ENCODE measurements at regions not wholly inside any gene's neighbourhood (a gene's known extent, or its start where the extent isn't known, plus 50 kb on each side); places are given as distances from the start of the nearest gene placed in this dataset.
"Not testable (repeated sequence)": the region's sequence is repeated elsewhere in the genome, so short reads cannot be mapped to it uniquely, and the experiment has no call there.

DNA sequence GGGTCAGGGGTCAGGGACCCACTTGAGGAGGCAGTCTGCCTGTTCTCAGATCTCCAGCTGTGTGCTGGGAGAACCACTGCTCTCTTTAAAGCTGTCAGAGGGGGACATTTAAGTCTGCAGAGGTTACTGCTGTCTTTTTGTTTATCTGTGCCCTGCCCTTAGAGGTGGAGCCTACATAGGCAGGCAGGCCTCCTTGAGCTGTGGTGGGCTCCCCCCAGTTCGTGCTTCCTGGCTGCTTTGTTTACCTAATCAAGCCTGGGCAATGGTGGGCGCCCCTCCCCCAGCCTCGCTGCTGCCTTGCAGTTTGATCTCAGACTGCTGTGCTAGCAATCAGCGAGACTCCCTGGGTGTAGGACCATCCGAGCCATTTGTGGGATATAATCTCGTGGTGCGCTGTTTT lies 830.5 kb upstream of the ANO3 start:
- TF ChIP-seq, protein P1, sequence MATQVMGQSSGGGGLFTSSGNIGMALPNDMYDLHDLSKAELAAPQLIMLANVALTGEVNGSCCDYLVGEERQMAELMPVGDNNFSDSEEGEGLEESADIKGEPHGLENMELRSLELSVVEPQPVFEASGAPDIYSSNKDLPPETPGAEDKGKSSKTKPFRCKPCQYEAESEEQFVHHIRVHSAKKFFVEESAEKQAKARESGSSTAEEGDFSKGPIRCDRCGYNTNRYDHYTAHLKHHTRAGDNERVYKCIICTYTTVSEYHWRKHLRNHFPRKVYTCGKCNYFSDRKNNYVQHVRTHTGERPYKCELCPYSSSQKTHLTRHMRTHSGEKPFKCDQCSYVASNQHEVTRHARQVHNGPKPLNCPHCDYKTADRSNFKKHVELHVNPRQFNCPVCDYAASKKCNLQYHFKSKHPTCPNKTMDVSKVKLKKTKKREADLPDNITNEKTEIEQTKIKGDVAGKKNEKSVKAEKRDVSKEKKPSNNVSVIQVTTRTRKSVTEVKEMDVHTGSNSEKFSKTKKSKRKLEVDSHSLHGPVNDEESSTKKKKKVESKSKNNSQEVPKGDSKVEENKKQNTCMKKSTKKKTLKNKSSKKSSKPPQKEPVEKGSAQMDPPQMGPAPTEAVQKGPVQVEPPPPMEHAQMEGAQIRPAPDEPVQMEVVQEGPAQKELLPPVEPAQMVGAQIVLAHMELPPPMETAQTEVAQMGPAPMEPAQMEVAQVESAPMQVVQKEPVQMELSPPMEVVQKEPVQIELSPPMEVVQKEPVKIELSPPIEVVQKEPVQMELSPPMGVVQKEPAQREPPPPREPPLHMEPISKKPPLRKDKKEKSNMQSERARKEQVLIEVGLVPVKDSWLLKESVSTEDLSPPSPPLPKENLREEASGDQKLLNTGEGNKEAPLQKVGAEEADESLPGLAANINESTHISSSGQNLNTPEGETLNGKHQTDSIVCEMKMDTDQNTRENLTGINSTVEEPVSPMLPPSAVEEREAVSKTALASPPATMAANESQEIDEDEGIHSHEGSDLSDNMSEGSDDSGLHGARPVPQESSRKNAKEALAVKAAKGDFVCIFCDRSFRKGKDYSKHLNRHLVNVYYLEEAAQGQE (IDR thresholded peaks at IDR 0.05; ENCODE audit: low read depth, low read length), result not testable (repeated sequence)
- TF ChIP-seq, protein P2, sequence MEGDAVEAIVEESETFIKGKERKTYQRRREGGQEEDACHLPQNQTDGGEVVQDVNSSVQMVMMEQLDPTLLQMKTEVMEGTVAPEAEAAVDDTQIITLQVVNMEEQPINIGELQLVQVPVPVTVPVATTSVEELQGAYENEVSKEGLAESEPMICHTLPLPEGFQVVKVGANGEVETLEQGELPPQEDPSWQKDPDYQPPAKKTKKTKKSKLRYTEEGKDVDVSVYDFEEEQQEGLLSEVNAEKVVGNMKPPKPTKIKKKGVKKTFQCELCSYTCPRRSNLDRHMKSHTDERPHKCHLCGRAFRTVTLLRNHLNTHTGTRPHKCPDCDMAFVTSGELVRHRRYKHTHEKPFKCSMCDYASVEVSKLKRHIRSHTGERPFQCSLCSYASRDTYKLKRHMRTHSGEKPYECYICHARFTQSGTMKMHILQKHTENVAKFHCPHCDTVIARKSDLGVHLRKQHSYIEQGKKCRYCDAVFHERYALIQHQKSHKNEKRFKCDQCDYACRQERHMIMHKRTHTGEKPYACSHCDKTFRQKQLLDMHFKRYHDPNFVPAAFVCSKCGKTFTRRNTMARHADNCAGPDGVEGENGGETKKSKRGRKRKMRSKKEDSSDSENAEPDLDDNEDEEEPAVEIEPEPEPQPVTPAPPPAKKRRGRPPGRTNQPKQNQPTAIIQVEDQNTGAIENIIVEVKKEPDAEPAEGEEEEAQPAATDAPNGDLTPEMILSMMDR (IDR thresholded peaks at IDR 0.05), result not testable (repeated sequence)
- TF ChIP-seq, protein P3, sequence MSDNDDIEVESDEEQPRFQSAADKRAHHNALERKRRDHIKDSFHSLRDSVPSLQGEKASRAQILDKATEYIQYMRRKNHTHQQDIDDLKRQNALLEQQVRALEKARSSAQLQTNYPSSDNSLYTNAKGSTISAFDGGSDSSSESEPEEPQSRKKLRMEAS (IDR thresholded peaks at IDR 0.05; ENCODE audit: low read depth), result not testable (repeated sequence)
- not testable (repeated sequence) for TF ChIP-seq FOXM1 (IDR thresholded peaks at IDR 0.05; ENCODE audit: low read depth); RCOR1 (IDR thresholded peaks at IDR 0.05; ENCODE audit: low read length); TCF12 (IDR thresholded peaks at IDR 0.05); TEAD4 (IDR thresholded peaks at IDR 0.05; ENCODE audit: borderline replicate concordance, insufficient read depth); TAF1 (IDR thresholded peaks at IDR 0.05; ENCODE audit: borderline replicate concordance, low read depth, low read length); EP300 (IDR thresholded peaks at IDR 0.05; ENCODE audit: borderline replicate concordance in 1 of 2, low read depth in 1 of 2, low read length in 1 of 2); JUND (IDR thresholded peaks at IDR 0.05)

All from SK-N-SH (cell line).